RWPE2 (cell line): ENCODE measurements at regions not wholly inside any gene's neighbourhood (a gene's known extent, or its start where the extent isn't known, plus 50 kb on each side); places are given as distances from the start of the nearest gene placed in this dataset.

ENCODE experiments used
- ATAC-seq: fragments of 200-7000 bp; cut with Tn5 transposase; 3 replicates; pipeline ENCODE4 v1.9.1; 2021; ENCODE audit warnings: low read depth
- DNase-seq: peaks from one replicate; pipeline ENCODE4 v3.0.0-alpha.2; 2020; ENCODE audit warnings: low spot score
- H3K27ac ChIP-seq: fragments of 450-650 bp; 2 replicates; pipeline ENCODE4 v1.5.1; 2017; ENCODE audit warnings: mild to moderate bottlenecking; ENCODE audit not compliant: poor library complexity, severe bottlenecking
- H3K27me3 ChIP-seq: fragments of 250-450 bp; sonication (Bioruptor Pico); 2 replicates; pipeline ENCODE4 v1.5.1; 2021; ENCODE audit warnings: mild to moderate bottlenecking, moderate library complexity; ENCODE audit not compliant: insufficient read depth, poor library complexity, severe bottlenecking
- H3K36me3 ChIP-seq: fragments of 250-450 bp; sonication (Bioruptor Pico); 2 replicates; pipeline ENCODE4 v1.5.1; 2020; ENCODE audit warnings: low read depth, mild to moderate bottlenecking, moderate library complexity
- H3K4me1 ChIP-seq: fragments of 250-450 bp; sonication (Bioruptor Pico); 2 replicates; pipeline ENCODE4 v1.5.1; 2021; ENCODE audit warnings: mild to moderate bottlenecking, moderate library complexity; ENCODE audit not compliant: insufficient read depth, poor library complexity, severe bottlenecking
- H3K4me3 ChIP-seq: fragments of 250-450 bp; sonication (Bioruptor Pico); 2 replicates; pipeline ENCODE4 v1.5.1; 2021; ENCODE audit warnings: mild to moderate bottlenecking, moderate library complexity; ENCODE audit not compliant: severe bottlenecking
- H3K9me3 ChIP-seq: fragments of 250-450 bp; sonication (Bioruptor Pico); 2 replicates; pipeline ENCODE4 v1.5.1; 2021; ENCODE audit warnings: mild to moderate bottlenecking, moderate library complexity; ENCODE audit not compliant: severe bottlenecking
- TF ChIP-seq, protein P1 (sequence below): fragments of 450-650 bp; IDR thresholded peaks from one replicate; pipeline ENCODE4 v1.5.1; 2017; ENCODE audit warnings: mild to moderate bottlenecking, moderate library complexity; ENCODE audit not compliant: poor library complexity, severe bottlenecking

DNA sequence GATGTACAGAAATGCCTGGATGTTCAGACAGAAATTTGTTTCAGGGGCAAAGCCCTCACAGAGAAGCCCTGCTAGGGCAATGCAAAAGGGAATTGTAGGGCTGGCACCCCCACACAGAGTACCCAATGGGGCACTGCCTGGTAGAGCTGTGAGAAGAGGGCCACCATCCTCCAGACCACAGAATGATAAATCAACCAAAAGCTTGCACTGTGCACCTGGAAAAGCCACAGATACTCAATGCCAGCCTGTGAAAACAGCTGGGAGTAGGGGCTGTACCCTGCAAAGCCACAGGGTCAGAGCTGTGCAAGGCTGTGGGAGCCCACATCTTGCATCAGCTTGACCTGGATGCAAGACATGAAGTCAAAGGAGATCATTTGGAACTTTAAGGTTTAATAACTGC, 477.9 kb upstream of the NECTIN3 start:
- TF ChIP-seq, protein P1, sequence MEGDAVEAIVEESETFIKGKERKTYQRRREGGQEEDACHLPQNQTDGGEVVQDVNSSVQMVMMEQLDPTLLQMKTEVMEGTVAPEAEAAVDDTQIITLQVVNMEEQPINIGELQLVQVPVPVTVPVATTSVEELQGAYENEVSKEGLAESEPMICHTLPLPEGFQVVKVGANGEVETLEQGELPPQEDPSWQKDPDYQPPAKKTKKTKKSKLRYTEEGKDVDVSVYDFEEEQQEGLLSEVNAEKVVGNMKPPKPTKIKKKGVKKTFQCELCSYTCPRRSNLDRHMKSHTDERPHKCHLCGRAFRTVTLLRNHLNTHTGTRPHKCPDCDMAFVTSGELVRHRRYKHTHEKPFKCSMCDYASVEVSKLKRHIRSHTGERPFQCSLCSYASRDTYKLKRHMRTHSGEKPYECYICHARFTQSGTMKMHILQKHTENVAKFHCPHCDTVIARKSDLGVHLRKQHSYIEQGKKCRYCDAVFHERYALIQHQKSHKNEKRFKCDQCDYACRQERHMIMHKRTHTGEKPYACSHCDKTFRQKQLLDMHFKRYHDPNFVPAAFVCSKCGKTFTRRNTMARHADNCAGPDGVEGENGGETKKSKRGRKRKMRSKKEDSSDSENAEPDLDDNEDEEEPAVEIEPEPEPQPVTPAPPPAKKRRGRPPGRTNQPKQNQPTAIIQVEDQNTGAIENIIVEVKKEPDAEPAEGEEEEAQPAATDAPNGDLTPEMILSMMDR = no peak
- ATAC-seq (no peak), DNase-seq (no peak)
- no peak overlapping the region for H3K27ac ChIP-seq
- no peaks in the 10 kb centered on the region for H3K9me3 ChIP-seq
- no peaks in the 10 kb centered on the region for H3K27me3 ChIP-seq
- no peak overlapping the region for H3K4me3 ChIP-seq
- no peaks in the 10 kb centered on the region for H3K4me1 ChIP-seq
- H3K36me3 ChIP-seq = no peaks in the 10 kb centered on the region

DNA sequence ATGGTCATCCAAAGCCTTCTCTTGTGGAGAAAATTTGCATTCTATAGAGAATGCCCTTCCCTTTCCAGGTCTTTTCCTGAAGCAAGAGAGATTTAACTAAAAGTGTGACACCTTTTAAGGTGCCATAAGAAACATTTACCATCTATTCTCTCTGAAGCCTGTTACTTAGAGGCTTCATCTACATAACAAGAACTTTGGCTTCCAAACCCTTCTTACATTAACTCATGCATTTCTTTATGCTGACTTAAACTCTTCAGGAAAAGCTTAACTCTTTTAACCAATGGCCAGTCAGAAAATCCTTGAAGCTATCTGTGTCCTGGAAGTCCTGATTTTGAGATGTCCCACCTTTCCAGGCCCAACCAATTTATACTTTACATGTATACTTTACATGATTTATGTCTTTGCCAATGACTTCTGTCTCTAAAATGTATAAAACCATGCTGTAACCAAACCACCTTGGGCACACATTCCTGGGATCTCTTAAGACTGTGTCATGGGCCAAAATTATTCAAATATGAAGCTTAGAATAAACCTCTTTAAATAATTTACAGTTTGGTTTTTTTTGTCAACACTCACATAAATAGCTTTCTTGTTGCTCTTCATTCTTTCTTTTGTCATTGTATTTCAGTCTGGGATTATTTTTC, 472.6 kb upstream of the NECTIN3 start:
- no peaks in the 10 kb centered on the region for H3K27me3 ChIP-seq
- no peak overlapping the region for H3K27ac ChIP-seq
- ATAC-seq = no peak
- no peak overlapping the region for H3K4me3 ChIP-seq
- DNase-seq = no peak
- H3K36me3 ChIP-seq = no peaks in the 10 kb centered on the region
- no peaks in the 10 kb centered on the region for H3K4me1 ChIP-seq
- H3K9me3 ChIP-seq = no peaks in the 10 kb centered on the region
- TF ChIP-seq, protein P1 = no peak

DNA sequence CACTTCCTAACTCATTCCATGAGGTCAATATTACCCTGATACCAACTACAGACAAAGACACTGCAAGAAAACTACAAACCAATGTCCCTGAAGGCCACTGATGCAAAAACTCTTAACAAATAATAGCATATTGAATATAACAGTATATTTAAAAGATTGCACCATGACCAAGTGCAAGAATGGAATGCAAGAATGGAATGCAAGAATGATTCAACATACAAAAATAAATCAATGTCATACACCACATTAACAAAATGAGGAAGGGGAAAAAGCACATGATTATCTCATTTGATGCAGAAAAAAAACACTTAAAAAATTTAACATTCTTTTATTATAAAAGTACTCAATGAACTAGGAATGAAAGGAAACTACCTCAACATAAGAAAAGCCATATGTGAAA, 463.1 kb upstream of the NECTIN3 start:
- no peak overlapping the region for H3K27ac ChIP-seq
- no peaks in the 10 kb centered on the region for H3K36me3 ChIP-seq
- TF ChIP-seq, protein P1 = no peak
- no peak for DNase-seq
- peaks cover 4% of the 10 kb centered on the region for H3K4me1 ChIP-seq
- H3K27me3 ChIP-seq = no peaks in the 10 kb centered on the region
- no peak for ATAC-seq
- no peaks in the 10 kb centered on the region for H3K9me3 ChIP-seq
- H3K4me3 ChIP-seq = no peak overlapping the region

DNA sequence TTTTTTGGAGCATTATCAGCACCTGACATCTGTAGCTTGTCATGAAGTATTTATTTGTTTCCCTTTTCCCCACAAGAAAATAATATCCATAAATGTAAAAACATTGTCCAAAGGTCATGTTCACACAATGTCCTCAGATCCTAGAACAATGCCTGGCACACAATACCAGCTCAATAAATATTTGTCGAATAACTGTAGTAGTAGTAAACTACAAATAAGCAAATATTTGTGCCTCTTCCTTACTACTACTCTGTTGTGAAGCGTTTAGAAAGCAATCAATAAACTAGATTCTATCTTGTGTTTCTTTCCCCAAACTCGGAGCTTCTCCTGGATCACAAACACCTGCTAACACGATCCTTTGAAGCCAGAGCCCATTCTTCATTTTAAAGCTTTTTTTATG, 459.6 kb upstream of the NECTIN3 start:
- DNase-seq = no peak
- H3K4me3 ChIP-seq = no peak overlapping the region
- TF ChIP-seq, protein P1 = no peak
- H3K36me3 ChIP-seq = no peaks in the 10 kb centered on the region
- peaks cover 4% of the 10 kb centered on the region for H3K4me1 ChIP-seq
- no peaks in the 10 kb centered on the region for H3K27me3 ChIP-seq
- H3K27ac ChIP-seq = no peak overlapping the region
- no peaks in the 10 kb centered on the region for H3K9me3 ChIP-seq
- no peak for ATAC-seq

DNA sequence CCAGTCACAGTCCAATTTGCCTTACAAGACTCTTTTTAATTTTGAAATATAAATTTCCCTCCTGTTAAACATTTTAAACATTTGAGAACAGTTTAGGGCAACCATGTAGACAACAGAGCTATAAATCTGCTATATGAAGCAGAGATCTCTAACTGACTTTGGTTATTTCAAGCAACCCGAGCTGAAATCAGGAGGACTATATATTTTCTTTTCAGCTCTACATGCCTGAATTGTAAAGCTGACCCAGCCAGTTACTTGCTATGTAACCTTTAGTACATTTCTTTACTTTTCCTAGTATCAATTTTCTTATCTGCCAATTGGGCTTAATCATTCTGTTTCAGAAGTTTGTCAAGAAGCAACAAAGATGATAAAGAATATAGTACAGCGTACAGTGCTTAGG, 457.4 kb upstream of the NECTIN3 start:
- H3K4me1 ChIP-seq = no peaks in the 10 kb centered on the region
- ATAC-seq (no peak), DNase-seq (no peak)
- H3K9me3 ChIP-seq = no peaks in the 10 kb centered on the region
- H3K36me3 ChIP-seq = no peaks in the 10 kb centered on the region
- no peak overlapping the region for H3K4me3 ChIP-seq
- TF ChIP-seq, protein P1 = no peak
- no peaks in the 10 kb centered on the region for H3K27me3 ChIP-seq
- no peak overlapping the region for H3K27ac ChIP-seq
